DMS 273 (cell line): ENCODE measurements at regions not wholly inside any gene's neighbourhood (a gene's known extent, or its start where the extent isn't known, plus 50 kb on each side); places are given as distances from the start of the nearest gene placed in this dataset.

Source experiments
- DNase-seq: peaks from one replicate; lab custom pipeline; 2025; ENCODE audit not compliant: unreplicated experiment; lab: John Stamatoyannopoulos, UW

DNA sequence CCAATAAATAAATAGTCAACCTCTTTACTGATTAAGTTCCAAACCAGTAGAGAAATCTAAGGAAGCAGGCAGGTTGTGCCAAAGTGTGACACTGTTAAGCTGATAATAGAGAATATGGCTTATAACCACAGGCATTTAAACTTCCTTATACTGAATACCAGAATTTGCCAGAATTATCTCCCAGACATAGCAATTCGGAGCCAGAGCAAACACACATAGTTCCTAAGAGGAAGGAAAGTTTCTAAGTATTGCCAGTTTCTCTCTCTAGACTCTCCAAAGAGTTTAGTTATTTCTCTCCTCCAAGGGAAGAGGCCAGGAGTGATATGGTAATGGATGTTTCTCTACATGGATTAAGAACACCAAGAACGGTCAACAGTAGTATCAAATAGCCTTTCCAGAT, 191.7 kb upstream of the CPEB2 start:
- DNase-seq: no peak

- no peak for DNase-seq
Measured at GRCh38 chr4:14812101-14812500, 190.2 kb upstream of the CPEB2 start.

GRCh38 chr4:14816623-14817261, 185.5 kb upstream of the CPEB2 start:
- DNase-seq: no peak

GRCh38 chr4:14824189-14824588, 178.1 kb upstream of the CPEB2 start:
- no peak for DNase-seq

DNA sequence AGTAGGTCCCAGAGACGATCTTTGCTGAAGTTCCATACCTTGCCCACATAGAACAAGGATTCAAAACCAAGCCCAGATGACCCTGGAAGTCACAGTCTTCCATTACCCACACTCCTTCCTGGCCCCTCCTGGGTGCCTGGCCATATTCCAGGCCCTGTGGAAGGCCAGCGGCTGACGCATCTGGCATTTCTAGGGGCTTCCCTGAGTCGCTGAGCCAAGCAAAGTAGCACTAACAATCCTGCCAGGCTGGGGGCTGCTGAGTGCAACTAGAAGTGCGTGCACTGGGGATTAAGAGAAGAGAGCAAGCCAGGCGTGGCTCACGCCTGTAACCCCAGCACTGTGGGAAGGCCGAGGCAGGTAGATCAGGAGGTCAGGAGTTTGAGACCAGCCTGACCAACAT, 175.2 kb upstream of the CPEB2 start:
- no peak for DNase-seq

GRCh38 chr4:14829795-14830194, 172.5 kb upstream of the CPEB2 start:
- DNase-seq: no peak

DNA sequence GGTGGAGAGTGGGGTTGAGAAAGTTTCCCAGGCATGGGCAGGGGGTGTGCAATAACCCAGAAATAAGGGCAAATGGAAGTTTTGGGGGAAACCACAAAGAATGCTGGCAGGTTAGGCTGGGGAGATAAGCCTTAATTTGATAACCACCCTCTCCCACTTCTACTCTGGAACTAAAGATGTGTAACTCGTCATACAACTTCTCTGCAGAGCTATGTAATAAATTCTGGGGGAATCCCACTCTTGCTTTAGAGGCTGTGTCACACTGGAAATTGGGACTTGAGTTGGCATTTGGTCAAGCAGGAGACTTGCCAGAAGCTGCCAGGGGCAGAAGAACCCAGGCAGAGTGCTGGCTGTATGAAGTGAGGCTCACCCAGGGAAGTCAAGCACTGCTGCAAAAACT, 170.9 kb upstream of the CPEB2 start:
- no peak for DNase-seq

- no peak for DNase-seq
Measured at GRCh38 chr4:14833053-14833452, 169.2 kb upstream of the CPEB2 start.

DNA sequence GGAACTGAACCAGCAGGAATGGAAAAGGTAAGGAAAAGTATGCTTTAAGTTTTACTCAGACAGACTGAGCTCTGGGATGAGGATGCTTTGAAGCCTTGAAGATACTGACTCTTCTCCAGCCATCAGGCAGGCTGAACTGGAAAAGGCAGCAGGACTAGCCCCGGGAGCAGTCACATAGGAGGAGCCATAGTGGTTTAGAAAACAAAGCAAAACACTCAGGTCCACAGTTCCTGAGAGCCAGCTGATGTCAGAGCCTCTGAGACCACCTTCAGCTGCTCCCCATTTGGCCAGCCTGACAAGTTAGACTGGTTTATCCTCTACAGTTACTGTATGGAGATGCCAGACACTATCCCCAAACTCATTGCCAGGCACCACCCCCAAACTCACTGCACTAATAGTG, 167.9 kb upstream of the CPEB2 start:
- no peak for DNase-seq

- DNase-seq: no peak
Measured at GRCh38 chr4:14835288-14835687, 167.0 kb upstream of the CPEB2 start.

DNA sequence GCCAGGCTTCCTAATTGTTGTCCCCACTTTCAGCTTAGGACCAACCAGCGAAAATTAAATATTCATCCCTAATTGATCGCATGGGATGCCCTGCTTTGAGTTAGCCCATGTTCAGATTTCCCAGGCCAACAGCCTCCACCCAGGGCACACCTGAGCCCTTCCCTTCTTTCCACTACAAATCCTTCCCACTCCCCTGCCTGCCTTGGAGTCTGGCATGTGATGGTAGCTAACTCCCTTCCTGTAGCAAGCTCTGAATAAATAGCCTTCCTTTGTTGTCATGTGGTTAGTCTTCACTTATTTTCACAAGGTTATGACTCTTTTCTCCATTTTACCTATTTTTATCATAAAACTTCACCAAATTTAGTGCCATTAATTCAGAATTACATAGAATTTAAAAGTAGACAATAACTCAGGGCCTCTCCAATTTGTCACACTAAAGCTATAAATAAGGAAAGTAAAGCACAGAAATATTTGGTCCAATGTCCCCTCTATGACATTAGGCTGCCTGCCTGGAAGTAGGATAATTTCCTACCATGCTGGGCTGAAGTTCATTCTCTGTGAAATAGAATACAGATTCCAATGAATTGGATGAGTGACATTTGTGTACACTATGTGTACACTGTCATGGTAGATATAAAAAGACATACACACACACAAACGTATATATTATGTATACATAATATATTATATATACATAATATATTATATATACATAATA, 166.4 kb upstream of the CPEB2 start:
- DNase-seq: no peak

GRCh38 chr4:14837860-14838259, 164.4 kb upstream of the CPEB2 start:
- DNase-seq: peak; percentile 0

- DNase-seq: no peak
Measured at GRCh38 chr4:14841801-14842768, 160.2 kb upstream of the CPEB2 start.

- no peak for DNase-seq
Measured at GRCh38 chr4:14842964-14843630, 159.2 kb upstream of the CPEB2 start.

DNA sequence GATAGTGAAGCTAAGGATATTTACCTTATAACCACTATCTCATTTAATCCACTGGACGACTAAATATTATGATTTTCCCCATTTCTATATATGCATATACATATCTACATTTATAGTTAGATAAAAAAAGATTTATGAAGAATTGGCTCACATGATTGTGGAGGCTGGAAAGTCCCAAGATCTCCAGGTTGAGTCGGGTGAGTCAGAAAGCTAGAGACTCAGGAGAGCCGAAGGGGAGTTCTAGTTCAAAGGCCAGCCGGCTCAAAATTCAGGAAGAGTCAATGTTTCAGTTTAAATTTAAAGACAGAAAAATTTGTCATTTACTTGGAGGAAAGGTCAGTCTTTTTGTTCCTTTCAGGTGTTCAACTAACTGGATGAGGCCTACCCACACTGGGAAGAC, 158.2 kb upstream of the CPEB2 start:
- no peak for DNase-seq

DNA sequence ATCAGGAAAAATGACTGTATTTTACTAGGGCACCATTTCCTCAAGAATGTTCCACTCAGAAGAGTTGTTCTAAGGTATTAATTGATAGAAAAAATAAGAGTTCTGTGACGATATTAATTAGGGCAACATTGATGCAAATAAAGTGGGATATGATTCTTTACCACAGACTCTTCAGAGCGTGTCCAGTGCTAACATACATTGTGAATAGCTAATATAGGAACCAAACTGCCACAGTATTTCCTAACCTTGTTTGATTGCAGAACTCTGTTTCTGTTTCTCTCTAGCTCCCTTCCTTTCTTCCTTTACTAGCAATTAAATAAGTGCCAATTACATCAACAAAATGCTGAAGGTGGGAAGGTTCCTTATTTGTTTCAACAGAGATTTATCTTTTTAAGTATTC, 154.1 kb upstream of the CPEB2 start:
- no peak for DNase-seq

DNA sequence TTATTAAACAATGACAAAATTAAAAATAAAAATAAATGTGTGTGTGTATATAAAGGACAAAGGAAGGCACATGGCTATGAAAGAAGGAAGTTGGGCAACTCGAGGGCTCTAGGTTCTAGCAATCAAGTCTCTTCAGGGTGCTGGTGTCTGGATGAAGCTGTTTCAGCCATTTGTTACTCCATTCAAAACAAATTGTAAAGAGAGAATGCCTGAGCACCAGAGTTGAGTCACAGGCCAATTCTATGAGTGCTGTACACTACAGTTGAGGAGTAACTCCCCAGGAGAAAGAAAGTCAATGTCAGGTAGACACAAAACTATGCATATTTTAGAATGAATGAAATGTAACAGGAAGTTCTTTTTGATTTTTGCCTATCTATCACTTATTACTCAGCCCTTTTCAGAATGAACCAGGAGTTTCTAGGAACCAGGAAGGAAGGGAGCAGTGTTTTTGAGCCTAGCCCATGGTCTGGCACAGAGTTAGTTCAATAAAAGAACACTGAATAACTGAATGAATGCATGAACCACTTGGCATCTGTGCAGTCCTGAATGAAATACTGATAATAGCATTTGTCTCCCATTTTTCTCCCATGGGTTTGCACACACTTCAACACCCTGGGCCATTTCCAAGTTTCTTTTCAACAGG, 151.7 kb upstream of the CPEB2 start:
- DNase-seq: no peak

GRCh38 chr4:14853176-14853943, 148.9 kb upstream of the CPEB2 start:
- DNase-seq: no peak

DNA sequence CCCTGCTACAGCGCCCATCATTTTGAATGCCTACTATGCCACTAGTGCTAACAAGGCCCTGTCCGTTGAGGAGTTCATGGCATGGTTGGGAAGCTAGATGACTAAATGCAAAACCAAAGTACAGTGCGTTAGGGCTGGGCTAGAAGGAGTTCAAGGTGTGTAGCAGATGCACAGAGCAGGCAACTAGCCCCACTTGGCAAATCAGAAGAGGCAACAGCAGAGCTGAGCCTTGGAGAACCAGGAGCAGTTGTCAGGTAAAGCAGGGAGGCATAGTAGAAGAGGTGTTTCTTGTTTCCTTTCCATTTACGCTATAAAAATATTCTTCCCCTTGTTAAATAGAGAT, 146.6 kb upstream of the CPEB2 start:
- no peak for DNase-seq
